OCI-LY3 (cell line): ENCODE measurements at regions not wholly inside any gene's neighbourhood (a gene's known extent, or its start where the extent isn't known, plus 50 kb on each side); places are given as distances from the start of the nearest gene placed in this dataset.
"Not testable (repeated sequence)": the region's sequence is repeated elsewhere in the genome, so short reads cannot be mapped to it uniquely, and the experiment has no call there.

Experiments
- H2AFZ ChIP-seq: fragments of 200-600, 300-600 bp; shearing (Covaris generic); 2 replicates; pipeline ENCODE4 v1.6.0; 2014; ENCODE audit warnings: antibody characterized with exemption, low read depth, low read length
- H3K27ac ChIP-seq: fragments of 200-600, 300-600 bp; sonication (generic); 2 replicates; pipeline ENCODE4 v1.5.1; 2014; ENCODE audit warnings: mild to moderate bottlenecking, low read length, moderate library complexity, mixed read lengths
- H3K27me3 ChIP-seq: fragments of 200-600, 300-600 bp; sonication (generic); 2 replicates; pipeline ENCODE4 v1.6.1; 2014; ENCODE audit warnings: low read depth, low read length, mixed read lengths
- H3K36me3 ChIP-seq: fragments of 200-600, 300-600 bp; sonication (generic); replicated peaks from 2 replicates; pipeline ENCODE3; 2014; ENCODE audit warnings: low read depth, low read length, mixed read lengths
- H3K4me1 ChIP-seq: fragments of 300-600, 200-600 bp; sonication (generic); 2 replicates; pipeline ENCODE4 v1.6.1; 2014; ENCODE audit warnings: low read length, mixed read lengths
- H3K4me2 ChIP-seq: fragments of 200-600, 300-600 bp; sonication (generic); 2 replicates; pipeline ENCODE4 v1.6.1; 2014; ENCODE audit warnings: low read length, mixed read lengths
- H3K4me3 ChIP-seq: fragments of 300-600, 200-600 bp; sonication (generic); 2 replicates; pipeline ENCODE4 v1.5.1; 2014; ENCODE audit warnings: antibody characterized with exemption, mild to moderate bottlenecking, low read length, moderate library complexity
- H3K79me2 ChIP-seq: fragments of 300-600, 200-600 bp; shearing (Covaris generic); 2 replicates; pipeline ENCODE4 v1.6.1; 2014; ENCODE audit warnings: mild to moderate bottlenecking, low read length, mixed read lengths
- H3K9ac ChIP-seq: fragments of 300-600, 200-600 bp; shearing (Covaris generic); 2 replicates; pipeline ENCODE4 v1.6.0; 2014; ENCODE audit warnings: mild to moderate bottlenecking, low read length, moderate library complexity
- H3K9me3 ChIP-seq: fragments of 200-600, 300-600 bp; shearing (Covaris generic); 2 replicates; pipeline ENCODE4 v1.6.1; 2014; ENCODE audit warnings: low read length, mixed read lengths; ENCODE audit not compliant: insufficient read depth
- H4K20me1 ChIP-seq: fragments of 200-600, 300-600 bp; sonication (generic); 2 replicates; pipeline ENCODE4 v1.6.1; 2016; ENCODE audit warnings: low read length, mixed read lengths; ENCODE audit not compliant: insufficient read depth
- EZH2phosphoT487 ChIP-seq: fragments of 200-600 bp; shearing (Covaris generic); IDR thresholded peaks from 2 replicates; pipeline ENCODE4 v1.6.1; 2018; ENCODE audit warnings: antibody characterized with exemption, mixed run types, low read depth
- TF ChIP-seq, protein P1 (sequence below): fragments of 200-600, 300-600 bp; sonication (generic); IDR thresholded peaks from 2 replicates; pipeline ENCODE4 v1.5.1; 2014; ENCODE audit warnings: antibody characterized with exemption, low read length, low read depth

DNA sequence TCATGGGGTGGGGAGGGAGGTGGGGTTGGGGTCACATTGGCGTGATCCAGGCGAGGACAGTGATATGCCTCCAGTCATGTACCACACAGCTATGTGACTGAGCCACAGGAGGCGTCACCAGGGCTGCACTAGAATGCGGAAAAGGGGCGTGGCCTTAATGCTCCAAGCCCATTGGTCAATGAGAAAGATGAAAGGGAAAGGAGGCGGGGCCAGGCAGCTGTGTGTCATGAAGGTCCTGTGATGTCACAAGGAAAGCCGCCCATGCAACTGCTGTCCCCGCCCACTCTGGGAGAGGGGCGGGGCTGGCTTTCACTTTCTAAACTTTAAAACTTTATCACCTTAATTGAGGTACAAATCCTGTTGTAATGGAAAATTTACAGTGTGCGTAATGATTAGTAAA is 89.4 kb upstream of the ADCY2 start:
- not testable (repeated sequence) for H3K79me2 ChIP-seq, H3K27ac ChIP-seq, H3K27me3 ChIP-seq, H3K4me3 ChIP-seq, H4K20me1 ChIP-seq, H3K9ac ChIP-seq, H3K36me3 ChIP-seq, H3K9me3 ChIP-seq, H2AFZ ChIP-seq, H3K4me2 ChIP-seq
- peaks cover 12% of the 10 kb centered on the region for H3K4me1 ChIP-seq

DNA sequence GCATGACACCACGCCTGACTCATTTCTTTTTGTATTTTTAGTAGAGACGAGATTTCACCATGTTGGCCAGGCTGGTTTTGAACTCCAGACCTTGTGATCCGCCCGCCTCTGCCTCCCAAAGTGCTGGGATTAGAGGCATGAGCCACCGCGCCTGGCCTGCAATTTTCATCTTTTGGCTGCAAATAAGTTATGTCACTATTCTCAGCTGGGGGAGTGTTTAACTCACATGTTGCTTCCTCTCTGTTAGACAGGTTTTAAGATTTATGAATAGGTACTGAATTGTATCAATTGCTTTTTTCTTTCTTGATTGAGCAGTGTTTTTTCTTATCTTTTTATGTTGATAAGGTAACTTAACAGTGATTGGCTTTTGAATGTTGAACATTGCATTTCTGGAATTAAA is 88.2 kb upstream of the ADCY2 start:
- not testable (repeated sequence) for H2AFZ ChIP-seq, H3K9me3 ChIP-seq, H3K4me3 ChIP-seq, H3K4me2 ChIP-seq, H3K9ac ChIP-seq, H3K27ac ChIP-seq, H3K36me3 ChIP-seq, H3K79me2 ChIP-seq, H4K20me1 ChIP-seq, H3K27me3 ChIP-seq
- peaks cover 12% of the 10 kb centered on the region for H3K4me1 ChIP-seq

DNA sequence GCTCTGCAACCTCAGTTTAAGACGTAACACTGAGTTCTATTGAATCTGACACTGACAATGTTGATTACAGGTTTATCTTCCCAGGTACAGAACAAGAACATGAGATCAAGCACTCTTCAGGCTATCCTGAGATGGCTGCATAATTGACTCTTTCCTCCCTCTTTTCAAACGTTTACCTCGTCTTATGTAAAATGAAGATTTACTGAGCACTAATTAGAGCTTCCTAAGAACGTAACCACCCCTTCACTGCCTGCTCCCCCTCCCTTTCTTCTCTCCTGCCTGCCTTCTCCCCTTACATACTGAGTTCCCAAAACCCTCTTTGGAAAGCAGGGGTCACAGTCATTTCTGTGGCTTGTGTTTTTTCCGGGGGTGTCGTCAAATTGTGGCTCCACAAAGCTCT is 86.2 kb upstream of the ADCY2 start:
- H3K9ac ChIP-seq, H3K27ac ChIP-seq, H3K79me2 ChIP-seq, H3K27me3 ChIP-seq, H4K20me1 ChIP-seq, H2AFZ ChIP-seq, H3K4me1 ChIP-seq, H3K4me2 ChIP-seq, H3K4me3 ChIP-seq, H3K9me3 ChIP-seq, H3K36me3 ChIP-seq: not testable (repeated sequence)

DNA sequence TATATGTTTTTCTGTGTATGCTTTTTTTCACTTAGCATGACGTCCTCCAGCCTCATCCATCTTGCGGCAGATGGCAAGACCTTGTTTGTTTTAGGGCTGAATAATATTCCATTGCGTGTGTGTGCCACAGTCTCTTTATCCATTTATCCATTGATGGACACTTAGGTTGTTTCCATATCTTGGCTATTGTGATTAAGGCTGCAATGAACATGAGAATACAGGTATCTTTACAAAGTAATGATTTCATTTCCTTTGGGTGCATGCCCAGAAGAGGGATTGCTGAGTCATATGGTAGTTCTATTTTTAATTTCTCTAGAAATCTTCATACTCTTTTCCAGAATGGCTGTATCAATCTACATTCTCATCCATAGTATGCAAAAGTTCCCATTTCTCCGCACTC is 85.3 kb upstream of the ADCY2 start:
- H2AFZ ChIP-seq, H3K79me2 ChIP-seq, H3K4me1 ChIP-seq, H3K27ac ChIP-seq, H3K4me3 ChIP-seq, H4K20me1 ChIP-seq, H3K9ac ChIP-seq, H3K9me3 ChIP-seq, H3K36me3 ChIP-seq, H3K27me3 ChIP-seq, H3K4me2 ChIP-seq: not testable (repeated sequence)

DNA sequence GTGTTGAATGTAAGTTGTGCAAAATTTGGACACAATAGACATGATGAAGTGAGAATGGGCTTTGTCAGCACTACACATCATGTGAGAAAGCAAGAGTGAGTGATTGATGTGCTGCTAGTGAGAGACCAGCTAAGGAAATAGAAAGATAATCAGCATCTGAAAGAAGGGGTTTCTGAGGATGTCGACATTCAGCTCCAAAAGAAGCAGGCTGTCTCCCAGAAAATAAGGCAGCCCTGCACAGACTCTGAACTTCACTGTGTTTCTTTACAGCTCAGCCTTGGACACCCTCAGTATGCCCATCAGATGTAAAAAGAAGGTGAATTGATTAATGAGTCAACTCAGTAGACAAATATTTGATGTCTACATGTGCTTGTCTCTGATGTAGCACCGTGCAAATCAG is 80.8 kb upstream of the ADCY2 start:
- H3K9ac ChIP-seq: no peak overlapping the region
- H3K4me2 ChIP-seq: no peak overlapping the region
- no peak overlapping the region for H3K27ac ChIP-seq
- no peaks in the 10 kb centered on the region for H4K20me1 ChIP-seq
- no peak overlapping the region for H3K4me3 ChIP-seq
- H3K27me3 ChIP-seq: no peaks in the 10 kb centered on the region
- H3K36me3 ChIP-seq: no peaks in the 10 kb centered on the region
- H2AFZ ChIP-seq: no peak overlapping the region
- H3K4me1 ChIP-seq: no peaks in the 10 kb centered on the region
- TF ChIP-seq, protein P1, sequence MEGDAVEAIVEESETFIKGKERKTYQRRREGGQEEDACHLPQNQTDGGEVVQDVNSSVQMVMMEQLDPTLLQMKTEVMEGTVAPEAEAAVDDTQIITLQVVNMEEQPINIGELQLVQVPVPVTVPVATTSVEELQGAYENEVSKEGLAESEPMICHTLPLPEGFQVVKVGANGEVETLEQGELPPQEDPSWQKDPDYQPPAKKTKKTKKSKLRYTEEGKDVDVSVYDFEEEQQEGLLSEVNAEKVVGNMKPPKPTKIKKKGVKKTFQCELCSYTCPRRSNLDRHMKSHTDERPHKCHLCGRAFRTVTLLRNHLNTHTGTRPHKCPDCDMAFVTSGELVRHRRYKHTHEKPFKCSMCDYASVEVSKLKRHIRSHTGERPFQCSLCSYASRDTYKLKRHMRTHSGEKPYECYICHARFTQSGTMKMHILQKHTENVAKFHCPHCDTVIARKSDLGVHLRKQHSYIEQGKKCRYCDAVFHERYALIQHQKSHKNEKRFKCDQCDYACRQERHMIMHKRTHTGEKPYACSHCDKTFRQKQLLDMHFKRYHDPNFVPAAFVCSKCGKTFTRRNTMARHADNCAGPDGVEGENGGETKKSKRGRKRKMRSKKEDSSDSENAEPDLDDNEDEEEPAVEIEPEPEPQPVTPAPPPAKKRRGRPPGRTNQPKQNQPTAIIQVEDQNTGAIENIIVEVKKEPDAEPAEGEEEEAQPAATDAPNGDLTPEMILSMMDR: no peak
- no peak for TF ChIP-seq EZH2phosphoT487
- no peaks in the 10 kb centered on the region for H3K9me3 ChIP-seq
- no peaks in the 10 kb centered on the region for H3K79me2 ChIP-seq

DNA sequence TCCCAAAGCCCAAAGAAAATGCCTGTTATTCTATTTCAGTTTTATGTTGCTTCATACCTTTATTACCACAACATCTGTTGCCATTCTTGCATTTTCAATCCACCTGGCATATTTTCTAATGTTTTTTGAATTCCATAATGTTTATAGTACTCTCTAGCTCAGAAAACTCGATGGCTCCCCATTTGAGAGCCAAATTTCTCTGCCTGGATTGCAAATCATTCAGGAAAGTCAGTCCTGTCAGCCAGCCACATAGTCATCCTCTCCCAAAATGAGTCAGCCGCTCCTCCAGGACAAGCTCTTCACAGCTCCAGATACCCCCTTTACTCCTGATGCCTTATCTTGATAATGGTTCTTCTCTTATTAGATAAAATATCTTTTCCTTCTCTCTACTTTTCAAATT is 78.2 kb upstream of the ADCY2 start:
- Histone ChIP-seq H3K79me2 (no peaks in the 10 kb centered on the region), H3K9ac (no peak overlapping the region), H3K4me3 (no peak overlapping the region), H3K4me1 (no peaks in the 10 kb centered on the region), H3K36me3 (no peaks in the 10 kb centered on the region), H3K27me3 (no peaks in the 10 kb centered on the region), H3K9me3 (no peaks in the 10 kb centered on the region), H2AFZ (no peak overlapping the region), H3K27ac (no peak overlapping the region), H3K4me2 (no peak overlapping the region), H4K20me1 (no peaks in the 10 kb centered on the region)
- TF ChIP-seq, protein P1: no peak
- TF ChIP-seq EZH2phosphoT487: no peak
